IMR-90 (cell line): ENCODE measurements at regions not wholly inside any gene's neighbourhood (a gene's known extent, or its start where the extent isn't known, plus 50 kb on each side); places are given as distances from the start of the nearest gene placed in this dataset.

Experiments used
- ATAC-seq: fragments of 200-7000 bp; cut with Tn5 transposase; 2 replicates; pipeline ENCODE4 v1.9.1; 2020; ENCODE audit warnings: low read depth, mild to moderate bottlenecking, moderate library complexity
- BruUV-seq: library from RNA; stranded (reverse); fragments of 400-500 nt; replicated peaks from 2 replicates; lab custom pipeline; 2021; lab: Mats Ljungman, UMichigan
- CTCF ChIA-PET: fragments of 300-600 bp; formaldehyde crosslinking; extraction: SDS; loops from one replicate; lab custom pipeline; 2021; ENCODE audit warnings: antibody characterized with exemption; lab: Yijun Ruan, JAX
- POLR2A ChIA-PET: fragments of 300-600 bp; sonication (Branson Sonifier 250); formaldehyde crosslinking; loops from one replicate; lab custom pipeline; 2022; ENCODE audit warnings: antibody characterized with exemption; ENCODE audit not compliant: unreplicated experiment; lab: Charles Lee
- DNase-seq: peaks from one replicate; pipeline ENCODE4 v3.0.0; 2013
- H2AFZ ChIP-seq: replicated peaks from 2 replicates; pipeline ENCODE3; 2013; ENCODE audit warnings: low read length, mild to moderate bottlenecking; ENCODE audit not compliant: poor library complexity
- H2AK5ac ChIP-seq: 2 replicates; pipeline ENCODE4 v1.6.1; 2013; ENCODE audit warnings: low read depth, low read length, inconsistent platforms
- H2AK9ac ChIP-seq: replicated peaks from 2 replicates; pipeline ENCODE3; 2013; ENCODE audit warnings: mild to moderate bottlenecking, low read depth, low read length, moderate library complexity; ENCODE audit not compliant: poor library complexity
- H2BK120ac ChIP-seq: 2 replicates; pipeline ENCODE4 v1.6.1; 2013; ENCODE audit warnings: low read depth, low read length, inconsistent platforms
- H2BK15ac ChIP-seq: 3 replicates; pipeline ENCODE4 v1.6.1; 2013; ENCODE audit warnings: low read depth, low read length, inconsistent platforms
- H2BK20ac ChIP-seq: 2 replicates; pipeline ENCODE4 v1.6.1; 2013; ENCODE audit warnings: low read depth, mild to moderate bottlenecking, inconsistent platforms, low read length, moderate library complexity
- H2BK5ac ChIP-seq: 2 replicates; pipeline ENCODE4 v1.6.1; 2013; ENCODE audit warnings: mild to moderate bottlenecking, low read depth, low read length, inconsistent platforms; ENCODE audit not compliant: poor library complexity, severe bottlenecking
- H3K14ac ChIP-seq: replicated peaks from 2 replicates; pipeline ENCODE4 v1.6.1; 2013; ENCODE audit warnings: low read depth, low read length, inconsistent platforms
- H3K18ac ChIP-seq: 2 replicates; pipeline ENCODE4 v1.6.1; 2013; ENCODE audit warnings: low read depth, low read length, control low read depth
- H3K23ac ChIP-seq: 2 replicates; pipeline ENCODE4 v1.6.1; 2013; ENCODE audit warnings: low read depth, low read length, inconsistent platforms
- H3K27ac ChIP-seq: 2 replicates; pipeline ENCODE4 v1.5.1; 2013; ENCODE audit warnings: mild to moderate bottlenecking, control low read depth, low read length; ENCODE audit not compliant: insufficient read depth
- H3K27me3 ChIP-seq: 2 replicates; pipeline ENCODE4 v1.6.1; 2013; ENCODE audit warnings: low read length; ENCODE audit not compliant: control insufficient read depth, insufficient read depth
- H3K36me3 ChIP-seq: 2 replicates; pipeline ENCODE4 v1.6.1; 2013; ENCODE audit warnings: low read length, mixed read lengths; ENCODE audit not compliant: control insufficient read depth, insufficient read depth
- H3K4ac ChIP-seq: 2 replicates; pipeline ENCODE4 v1.6.1; 2013; ENCODE audit warnings: low read depth, low read length, inconsistent platforms
- H3K4me1 ChIP-seq: 2 replicates; pipeline ENCODE4 v1.6.1; 2013; ENCODE audit warnings: low read length, mixed read lengths; ENCODE audit not compliant: control insufficient read depth, insufficient read depth
- H3K4me2 ChIP-seq: 2 replicates; pipeline ENCODE4 v1.6.1; 2013; ENCODE audit warnings: low read depth, mild to moderate bottlenecking, control low read depth, low read length, moderate library complexity
- H3K4me3 ChIP-seq: 2 replicates; pipeline ENCODE4 v1.5.1; 2013; ENCODE audit warnings: low read depth, mild to moderate bottlenecking, control low read depth, low read length, moderate library complexity; ENCODE audit not compliant: insufficient read depth
- H3K56ac ChIP-seq: 2 replicates; pipeline ENCODE4 v1.6.1; 2013; ENCODE audit warnings: low read length, inconsistent platforms; ENCODE audit not compliant: insufficient read depth; ENCODE audit errors: extremely low read depth
- H3K79me1 ChIP-seq, 2 experiments: 2 replicates each; pipeline ENCODE4 v1.6.1; 2013; ENCODE audit warnings: low read length in 2 of 2, inconsistent platforms in 1 of 2, low read depth in 1 of 2
- H3K9ac ChIP-seq: 2 replicates; pipeline ENCODE4 v1.6.1; 2013; ENCODE audit warnings: low read depth, low read length, control low read depth
- H3K9me1 ChIP-seq: 2 replicates; pipeline ENCODE4 v1.6.1; 2013; ENCODE audit warnings: low read length, inconsistent platforms; ENCODE audit not compliant: insufficient read depth
- H3K9me3 ChIP-seq: 2 replicates; pipeline ENCODE4 v1.6.1; 2013; ENCODE audit warnings: low read length; ENCODE audit not compliant: control insufficient read depth, insufficient read depth
- H4K20me1 ChIP-seq: 2 replicates; pipeline ENCODE4 v1.6.1; 2013; ENCODE audit warnings: low read length, inconsistent platforms; ENCODE audit not compliant: insufficient read depth
- H4K5ac ChIP-seq: 2 replicates; pipeline ENCODE4 v1.6.1; 2013; ENCODE audit warnings: mild to moderate bottlenecking, low read depth, low read length, control low read depth
- H4K8ac ChIP-seq, 2 experiments: 2 replicates each; pipeline ENCODE4 v1.6.1; 2013; ENCODE audit warnings: low read depth in 2 of 2, low read length in 2 of 2, control low read depth in 1 of 2, inconsistent platforms in 1 of 2
- H4K91ac ChIP-seq: 2 replicates; pipeline ENCODE4 v1.6.1; 2013; ENCODE audit warnings: low read depth, low read length, inconsistent platforms; ENCODE audit not compliant: insufficient read depth
- CEBPB ChIP-seq: IDR thresholded peaks from 2 replicates; pipeline ENCODE4 v1.6.1; 2012; ENCODE audit warnings: low read depth, low read length, improper control_type of control experiment
- MAZ ChIP-seq: IDR thresholded peaks from 2 replicates; pipeline ENCODE4 v1.6.1; 2012; ENCODE audit warnings: low read depth, mild to moderate bottlenecking, low read length, improper control_type of control experiment, moderate library complexity, borderline replicate concordance
- RAD21 ChIP-seq: IDR thresholded peaks from 2 replicates; pipeline ENCODE4 v1.6.1; 2012; ENCODE audit warnings: low read length, improper control_type of control experiment
- RCOR1 ChIP-seq: IDR thresholded peaks from 2 replicates; pipeline ENCODE4 v1.6.1; 2012; ENCODE audit warnings: mild to moderate bottlenecking, low read length, improper control_type of control experiment; ENCODE audit not compliant: insufficient replicate concordance
- WGBS, 2 experiments: methylation state at CpG; one replicate each; pipeline versions ENCODE4 v1.1.5 to v1.1.7; 2013; ENCODE audit warnings: missing lambda C conversion rate in 2 of 2; ENCODE audit not compliant: insufficient read length in 1 of 2; ENCODE audit errors: extremely low coverage in 2 of 2; 5-methylcytosine and 5-hydroxymethylcytosine counted together
- dilution Hi-C: fragments of 300-500 bp; cut with HindIII; formaldehyde crosslinking; loops from one replicate; pipeline ENCODE4 v1.14.3; 2018; ENCODE audit warnings: low sequenced_read_pairs; ENCODE audit not compliant: unreplicated experiment
- in situ Hi-C: fragments of 300-500 bp; cut with MboI; formaldehyde crosslinking; loops from 3 replicates; pipeline ENCODE4 v1.14.3; 2019; ENCODE audit warnings: low sequenced_read_pairs, inconsistent platforms, mixed read lengths
- intact Hi-C: fragments of 100-400 bp; cut with micrococcal nuclease; formaldehyde crosslinking; loops from 2 replicates; pipeline ENCODE4 v1.10.0; 2022
- TF ChIP-seq, protein P1 (sequence below): conservative IDR thresholded peaks from 2 replicates; pipeline ENCODE4 v1.5.1; 2012; ENCODE audit warnings: mild to moderate bottlenecking, low read depth, low read length, improper control_type of control experiment

DNA sequence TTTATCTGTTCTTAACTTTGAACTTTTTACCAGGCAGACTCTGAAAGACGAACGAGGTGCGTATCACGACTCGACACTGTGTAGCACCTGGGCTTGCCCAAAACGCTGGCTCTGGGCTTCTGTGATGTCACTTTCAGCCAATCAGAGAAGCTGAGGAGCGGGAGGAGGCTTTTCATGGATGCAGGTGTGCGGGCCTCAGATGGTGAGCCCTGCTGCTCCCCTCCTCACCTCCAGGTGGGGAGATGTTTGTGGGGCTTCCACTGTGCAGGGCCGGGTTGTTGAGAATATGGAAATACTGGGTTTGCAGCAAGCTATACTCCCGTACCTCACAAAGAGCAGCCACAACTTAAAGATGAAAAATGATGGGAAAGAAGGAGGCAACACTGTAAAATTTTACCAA lies 246.3 kb downstream of the IRX2 start:
- no peak overlapping the region for H3K23ac ChIP-seq
- no peak overlapping the region for H3K4me3 ChIP-seq
- no peaks in the 10 kb centered on the region for H3K27me3 ChIP-seq
- no peak overlapping the region for H4K91ac ChIP-seq
- no peaks in the 10 kb centered on the region for H3K79me1 ChIP-seq
- peaks cover 22% of the 10 kb centered on the region for H3K9me3 ChIP-seq
- no peak overlapping the region for H2BK5ac ChIP-seq
- no peak overlapping the region for H2AFZ ChIP-seq
- no peak overlapping the region for H3K27ac ChIP-seq
- no peak overlapping the region for H4K5ac ChIP-seq
- no peak overlapping the region for H4K8ac ChIP-seq
- in situ Hi-C loops: no loop called here
- no peak overlapping the region for H3K18ac ChIP-seq
- no peak overlapping the region for H2BK20ac ChIP-seq
- DNase-seq (no peak), ATAC-seq (no peak)
- H2BK15ac ChIP-seq: no peak overlapping the region
- H3K36me3 ChIP-seq: no peaks in the 10 kb centered on the region
- H3K56ac ChIP-seq: no peak overlapping the region
- no peaks in the 10 kb centered on the region for H3K4me1 ChIP-seq
- no peak overlapping the region for H3K9ac ChIP-seq
- no peaks in the 10 kb centered on the region for H3K9me1 ChIP-seq
- H2AK5ac ChIP-seq: no peak overlapping the region
- H2BK120ac ChIP-seq: no peak overlapping the region
- POLR2A ChIA-PET: no interaction called here
- intact Hi-C loops: no loop called here
- no peak overlapping the region for H2AK9ac ChIP-seq
- no peak overlapping the region for H3K4me2 ChIP-seq
- H3K14ac ChIP-seq: no peak overlapping the region
- TF ChIP-seq CEBPB (no peak), RCOR1 (no peak), RAD21 (no peak), MAZ (no peak)
- TF ChIP-seq, protein P1, sequence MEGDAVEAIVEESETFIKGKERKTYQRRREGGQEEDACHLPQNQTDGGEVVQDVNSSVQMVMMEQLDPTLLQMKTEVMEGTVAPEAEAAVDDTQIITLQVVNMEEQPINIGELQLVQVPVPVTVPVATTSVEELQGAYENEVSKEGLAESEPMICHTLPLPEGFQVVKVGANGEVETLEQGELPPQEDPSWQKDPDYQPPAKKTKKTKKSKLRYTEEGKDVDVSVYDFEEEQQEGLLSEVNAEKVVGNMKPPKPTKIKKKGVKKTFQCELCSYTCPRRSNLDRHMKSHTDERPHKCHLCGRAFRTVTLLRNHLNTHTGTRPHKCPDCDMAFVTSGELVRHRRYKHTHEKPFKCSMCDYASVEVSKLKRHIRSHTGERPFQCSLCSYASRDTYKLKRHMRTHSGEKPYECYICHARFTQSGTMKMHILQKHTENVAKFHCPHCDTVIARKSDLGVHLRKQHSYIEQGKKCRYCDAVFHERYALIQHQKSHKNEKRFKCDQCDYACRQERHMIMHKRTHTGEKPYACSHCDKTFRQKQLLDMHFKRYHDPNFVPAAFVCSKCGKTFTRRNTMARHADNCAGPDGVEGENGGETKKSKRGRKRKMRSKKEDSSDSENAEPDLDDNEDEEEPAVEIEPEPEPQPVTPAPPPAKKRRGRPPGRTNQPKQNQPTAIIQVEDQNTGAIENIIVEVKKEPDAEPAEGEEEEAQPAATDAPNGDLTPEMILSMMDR: no peak
- BruUV-seq: no TSS peak
- CTCF ChIA-PET: no interaction called here
- H4K20me1 ChIP-seq: no peaks in the 10 kb centered on the region
- WGBS, 2 experiments: no CpG with 5 or more reads among the region's 10 CpGs
- no peak overlapping the region for H3K4ac ChIP-seq
- dilution Hi-C loops: no loop called here
